ENCODE measurements at regions not wholly inside any gene's neighbourhood (a gene's known extent, or its start where the extent isn't known, plus 50 kb on each side); places are given as distances from the start of the nearest gene placed in this dataset.

DNA sequence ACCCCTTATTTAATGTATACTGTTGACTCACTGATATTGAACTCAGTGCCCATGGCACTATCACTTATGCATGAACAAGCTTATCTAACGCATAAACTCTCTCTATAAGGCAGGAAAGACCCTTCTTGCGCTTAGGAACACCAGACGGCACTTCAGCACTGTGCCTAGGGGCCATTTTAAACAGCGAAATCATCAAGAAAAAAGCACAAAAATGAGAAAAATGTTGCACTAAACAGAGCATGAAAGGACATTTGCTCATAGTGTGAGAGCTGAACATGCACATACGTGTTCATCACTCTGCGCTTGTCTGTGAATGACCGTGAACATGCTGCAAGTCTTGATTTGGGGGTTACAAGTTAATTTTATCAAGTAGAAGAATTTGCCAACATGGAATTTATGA lies 109.6 kb downstream of the WDR11 start:
- no peak for DNase-seq

DNA sequence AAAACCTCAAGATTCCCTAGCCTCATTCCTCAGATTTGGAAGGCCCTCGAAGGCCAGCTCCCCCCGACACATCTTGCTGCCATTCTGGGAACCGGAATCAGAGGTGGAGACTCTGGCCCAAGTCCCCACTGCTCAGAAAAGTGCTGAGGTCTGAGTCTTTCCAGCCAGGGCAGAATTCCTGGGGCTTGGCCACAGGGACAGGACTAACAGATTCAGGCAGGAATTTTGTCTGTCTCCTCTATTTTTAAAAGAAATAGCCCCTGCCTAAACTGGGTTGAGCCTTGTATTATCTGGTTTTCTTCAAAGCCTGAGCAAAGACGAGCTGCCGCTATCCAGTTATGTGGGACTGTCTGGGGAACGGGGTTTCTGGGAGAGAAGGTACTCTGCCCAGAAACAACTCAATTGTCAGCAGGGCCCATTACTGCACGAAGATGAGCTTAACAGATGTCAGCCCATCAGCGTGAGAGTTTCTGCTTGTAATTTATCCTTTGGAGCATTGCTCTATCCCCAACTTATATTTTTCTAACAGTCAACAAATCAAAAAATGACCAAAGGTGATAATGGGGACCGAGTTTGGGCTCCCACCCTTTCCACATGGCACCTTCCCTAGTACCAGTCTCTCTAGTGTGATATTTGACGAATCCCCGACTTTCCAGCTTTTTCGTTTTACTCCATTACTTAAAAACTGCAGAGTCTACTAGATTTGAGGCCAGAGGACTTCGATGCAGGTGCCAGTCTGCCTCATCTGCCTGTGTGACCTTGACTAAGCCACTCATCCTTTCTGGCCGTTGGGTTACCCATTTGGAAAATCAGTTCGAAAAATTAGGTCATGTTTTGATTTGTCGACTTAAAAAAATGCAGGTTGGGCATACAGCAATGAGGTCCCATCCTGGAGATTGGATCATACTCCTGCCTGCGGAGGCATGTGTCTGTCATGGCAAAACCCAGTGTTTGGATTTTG lies 110.9 kb downstream of the WDR11 start:
- no peak for DNase-seq

DNA sequence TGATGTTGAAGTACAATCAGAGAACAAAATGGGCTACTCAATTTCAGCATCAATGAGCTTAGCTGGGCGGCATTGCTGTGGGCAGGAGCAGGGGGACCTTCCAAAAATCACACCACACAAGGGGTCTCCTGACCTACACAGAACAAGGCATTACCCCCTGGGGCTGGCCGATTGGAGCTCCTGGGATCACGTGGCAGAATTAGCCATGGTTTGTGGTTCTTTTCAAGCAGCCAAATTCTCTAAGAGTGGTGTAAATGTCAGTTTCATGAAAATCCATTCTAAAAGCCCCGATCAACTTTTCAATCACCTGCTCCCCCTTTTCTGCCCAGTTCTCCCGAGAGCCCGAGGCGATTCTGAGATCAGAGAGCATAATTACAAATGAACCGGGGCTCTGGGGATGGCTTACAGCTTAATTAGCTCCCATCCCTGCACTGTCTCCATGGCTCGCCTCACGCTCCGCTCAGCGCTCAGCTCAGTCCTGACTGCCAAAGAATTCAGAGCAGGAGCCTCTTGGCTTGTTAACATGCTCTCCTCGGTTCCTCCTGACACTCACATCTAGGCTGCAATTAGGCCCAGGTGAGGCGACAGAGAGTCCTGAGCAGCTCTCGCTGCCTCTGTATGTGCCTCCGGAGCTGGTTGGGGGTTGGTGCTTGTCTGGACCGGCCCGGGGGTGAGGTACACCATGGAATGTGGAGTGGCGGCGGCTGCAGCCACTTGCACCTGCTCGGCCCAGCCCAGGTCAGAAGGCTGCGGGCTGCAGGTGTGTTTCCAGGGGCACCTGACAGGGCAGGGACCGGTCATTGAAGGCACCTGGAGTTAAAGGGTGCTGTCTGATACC lies 111.8 kb downstream of the WDR11 start:
- DNase-seq, result no peak

DNA sequence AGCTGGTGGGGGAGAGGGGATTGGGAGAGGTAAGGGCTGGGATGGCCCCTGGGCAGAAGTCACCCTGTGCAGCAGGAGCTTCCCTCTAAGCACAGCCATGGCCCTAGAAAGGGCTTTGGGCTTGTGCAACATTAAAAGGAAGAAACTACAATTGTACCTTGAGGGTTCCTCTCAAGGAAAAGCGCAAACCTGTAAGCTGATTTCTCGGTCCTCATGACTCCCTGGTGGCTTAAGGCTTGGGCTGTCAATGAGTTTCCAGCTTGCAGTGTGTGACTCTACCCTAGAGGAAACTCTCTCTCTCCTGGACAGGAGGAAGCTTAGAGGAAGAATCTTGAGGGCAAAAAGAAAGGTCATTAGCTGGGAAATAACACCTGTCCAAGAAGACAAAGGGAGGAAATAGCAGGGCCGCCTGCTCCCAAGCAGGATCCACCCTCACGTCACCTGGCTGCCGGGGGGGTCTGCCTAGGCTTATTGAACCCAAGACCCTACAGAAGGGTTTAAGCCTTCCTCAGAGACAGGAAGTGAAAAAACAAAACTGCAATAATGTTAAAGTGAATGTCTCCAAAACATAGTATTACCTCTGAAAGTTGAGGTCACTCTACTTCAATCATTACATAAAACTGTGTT lies 112.5 kb downstream of the WDR11 start:
- no peak for DNase-seq

DNA sequence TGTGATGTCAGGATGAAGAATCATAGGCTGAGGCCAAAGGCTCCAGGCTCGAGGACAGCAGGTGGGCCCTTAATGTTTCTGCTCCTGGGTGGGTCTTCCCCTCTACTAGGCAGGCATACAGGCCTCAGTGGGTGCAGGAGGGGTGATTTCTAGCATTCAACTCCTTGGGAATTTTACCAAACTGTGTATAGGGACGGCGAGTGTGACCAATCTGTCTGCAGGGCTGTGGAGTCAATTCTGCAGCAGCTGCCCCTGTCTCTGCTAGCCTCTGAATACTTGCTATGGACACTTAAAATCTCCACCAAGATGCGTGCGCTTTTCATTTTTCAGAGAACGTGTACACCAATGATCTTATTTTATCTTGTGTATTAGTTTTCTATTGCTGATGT lies 115.5 kb downstream of the WDR11 start:
- no peak for DNase-seq

DNA sequence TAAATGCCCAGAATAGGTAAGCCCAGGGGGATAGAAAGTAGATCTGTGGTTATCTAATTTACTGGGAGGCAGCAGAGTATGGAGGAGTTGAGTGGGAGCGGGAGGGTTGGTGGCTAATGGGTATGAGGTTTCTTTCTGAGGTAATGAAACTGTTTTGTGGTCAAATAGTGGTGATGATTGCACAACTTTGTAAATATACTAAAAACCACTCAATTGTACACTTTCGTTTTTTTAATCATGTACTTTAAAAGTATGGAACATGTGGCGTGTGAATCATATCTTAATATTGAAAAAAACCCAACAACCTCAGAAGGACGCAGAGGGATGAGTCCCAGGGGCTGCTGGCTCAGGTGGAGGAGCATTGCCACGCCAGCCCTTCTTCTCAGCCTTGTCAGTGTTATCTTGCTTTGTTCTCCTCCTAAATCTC lies 118.1 kb downstream of the WDR11 start:
- DNase-seq, result peak in 2 of 4 experiments; percentile 6 to 14

DNA sequence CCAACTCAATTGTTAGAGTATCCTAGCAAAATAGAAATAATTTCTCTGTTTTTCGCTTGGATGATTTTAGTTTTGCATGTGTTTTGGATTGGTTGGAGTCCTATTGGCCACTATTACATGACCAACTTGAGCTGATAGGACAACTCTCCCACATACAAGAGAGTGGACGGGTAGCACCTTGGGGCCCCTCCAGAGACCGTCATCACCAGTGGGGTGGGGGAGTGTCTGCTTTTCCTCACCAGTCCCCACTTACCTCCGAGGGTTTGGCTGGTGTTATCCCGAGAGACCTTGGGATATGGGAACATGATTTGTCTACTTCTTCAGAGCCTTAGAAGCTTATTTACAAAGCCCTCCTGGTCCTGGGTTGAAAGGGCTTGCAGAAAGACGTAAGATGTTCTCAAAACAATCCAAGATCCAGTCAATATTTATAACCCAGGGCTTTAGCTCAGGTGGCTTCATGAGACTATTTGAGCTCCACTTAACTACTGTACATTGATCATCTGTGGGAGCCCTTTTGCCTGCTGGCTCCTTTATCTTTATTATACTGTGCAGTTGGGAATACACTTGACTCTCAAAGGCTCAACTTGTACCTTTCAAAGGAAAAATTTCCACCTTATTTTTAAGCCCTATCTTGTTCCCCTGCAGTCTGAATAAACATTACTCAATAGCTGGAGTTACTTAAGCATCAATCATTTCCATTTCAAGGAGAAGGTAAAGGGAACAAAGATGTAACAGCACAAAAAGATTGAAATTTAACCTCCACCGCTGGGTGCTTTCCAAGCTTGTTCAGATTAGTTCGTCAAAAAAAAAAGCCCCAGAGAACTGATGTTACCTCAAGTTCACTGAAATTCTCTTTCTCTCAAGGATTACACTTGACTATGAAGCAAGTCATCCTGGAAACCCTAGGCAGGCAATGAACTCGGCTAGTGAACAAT lies 119.7 kb downstream of the WDR11 start:
- DNase-seq, result no peak

DNA sequence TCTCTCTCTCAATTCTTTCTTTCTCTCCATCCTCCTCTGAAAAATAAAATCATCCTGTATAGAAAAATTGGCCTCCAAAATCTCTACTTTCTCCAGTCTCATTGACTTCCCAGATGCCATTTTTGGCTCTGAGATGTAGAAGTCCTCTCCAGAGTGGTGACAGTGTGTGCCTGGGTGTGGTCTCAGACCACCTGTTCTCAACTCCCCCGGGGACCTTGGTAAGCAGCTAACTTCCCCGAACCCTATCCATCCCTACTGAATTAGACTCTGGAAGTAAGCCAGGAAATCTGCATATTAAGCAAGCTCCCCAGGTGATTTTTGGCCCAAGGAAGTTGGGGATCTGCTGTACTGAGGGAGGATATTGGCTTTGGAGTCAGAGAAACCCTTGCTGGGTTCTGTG lies 120.5 kb downstream of the WDR11 start:
- no peak for DNase-seq

DNA sequence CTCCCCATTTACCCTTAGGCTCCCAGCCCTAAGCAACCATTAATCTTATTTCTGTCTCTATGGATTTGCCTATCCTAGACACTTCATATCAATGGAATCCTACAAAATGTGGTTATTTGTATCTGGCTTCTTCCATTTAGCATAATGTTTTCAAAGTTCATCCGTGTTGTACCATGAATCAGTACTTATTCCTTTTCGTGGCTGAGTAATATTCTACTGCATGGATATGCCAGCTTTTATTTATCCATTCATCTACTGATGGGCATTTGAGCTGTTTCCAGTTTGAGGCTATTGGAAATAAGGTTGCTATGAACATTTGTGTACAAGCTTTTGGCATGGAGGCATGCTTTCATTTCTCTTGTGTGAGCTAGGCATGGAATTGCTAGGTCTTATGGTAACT lies 121.1 kb downstream of the WDR11 start:
- no peak for DNase-seq

DNA sequence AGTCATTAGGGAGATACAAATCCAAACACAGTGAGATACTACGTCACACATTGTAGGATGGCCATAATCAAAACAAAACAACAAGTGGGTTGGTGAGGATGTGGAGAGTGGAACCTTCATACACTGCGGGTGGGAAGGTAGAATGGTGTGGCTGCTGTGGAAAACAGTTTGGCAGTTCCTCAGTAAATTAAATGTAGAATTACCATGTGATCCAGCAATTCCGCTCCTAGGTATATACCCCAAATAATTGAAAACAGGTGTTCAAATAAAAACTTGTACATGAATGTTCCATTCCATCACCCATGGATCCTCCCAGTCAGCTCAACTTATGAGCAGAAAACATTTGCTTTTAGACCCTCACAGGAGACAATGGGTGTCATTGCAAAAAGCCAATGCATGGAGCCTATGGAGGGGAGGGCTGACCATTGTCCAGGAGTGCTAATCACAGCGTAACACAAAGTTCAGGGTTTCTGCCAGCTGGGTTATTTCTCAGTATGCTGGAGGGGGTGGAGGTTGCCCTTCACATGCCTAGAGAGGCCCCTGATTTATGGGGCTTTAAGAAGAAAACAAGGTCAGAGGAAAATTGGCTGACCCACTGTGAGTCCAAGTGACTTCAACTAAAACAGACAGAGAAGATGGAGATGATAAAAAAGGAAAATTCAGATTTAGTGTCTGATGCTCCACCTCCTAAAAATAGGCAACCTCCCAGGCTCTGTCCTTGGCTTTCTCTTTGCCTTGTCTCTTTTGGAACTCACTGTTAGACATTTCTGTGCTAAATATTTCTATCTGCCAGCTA lies 124.1 kb downstream of the WDR11 start:
- DNase-seq, result no peak

DNA sequence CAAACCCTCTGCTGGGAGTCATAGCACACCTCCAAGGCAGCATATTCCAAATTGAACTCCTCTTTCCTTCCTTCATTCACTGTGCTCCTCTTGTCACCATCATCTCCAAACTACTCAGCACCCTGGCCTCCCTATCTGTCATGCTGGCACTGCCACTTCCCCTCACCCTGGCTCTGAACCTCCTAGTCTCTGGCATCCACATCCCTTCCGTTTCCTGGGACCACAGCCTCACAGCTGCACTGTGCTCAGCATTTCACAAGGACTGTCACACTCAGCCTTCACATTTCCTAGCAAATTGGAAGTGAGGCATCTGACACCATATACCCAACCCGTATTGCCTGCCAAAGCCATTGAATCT lies 124.7 kb downstream of the WDR11 start:
- no peak for DNase-seq

DNA sequence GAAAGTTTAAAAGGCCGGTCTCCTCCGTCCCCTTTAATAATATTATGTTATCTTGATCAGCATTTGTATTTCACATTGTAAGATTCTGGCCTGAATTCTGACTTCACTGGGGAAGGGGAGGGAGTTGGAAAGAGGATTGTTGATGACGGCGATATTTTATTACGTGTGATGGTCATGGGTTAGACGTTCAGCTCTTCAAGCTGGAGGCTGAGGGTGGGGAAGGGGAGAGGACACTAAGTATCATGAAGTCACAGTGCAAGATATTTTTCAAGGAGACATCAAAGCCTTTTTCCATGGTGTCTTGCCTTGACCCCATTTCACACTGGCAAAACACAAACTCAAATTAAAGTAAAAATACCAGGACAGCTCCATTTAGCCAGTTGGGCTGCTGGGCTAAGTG lies 126.7 kb downstream of the WDR11 start:
- DNase-seq, result no peak

DNA sequence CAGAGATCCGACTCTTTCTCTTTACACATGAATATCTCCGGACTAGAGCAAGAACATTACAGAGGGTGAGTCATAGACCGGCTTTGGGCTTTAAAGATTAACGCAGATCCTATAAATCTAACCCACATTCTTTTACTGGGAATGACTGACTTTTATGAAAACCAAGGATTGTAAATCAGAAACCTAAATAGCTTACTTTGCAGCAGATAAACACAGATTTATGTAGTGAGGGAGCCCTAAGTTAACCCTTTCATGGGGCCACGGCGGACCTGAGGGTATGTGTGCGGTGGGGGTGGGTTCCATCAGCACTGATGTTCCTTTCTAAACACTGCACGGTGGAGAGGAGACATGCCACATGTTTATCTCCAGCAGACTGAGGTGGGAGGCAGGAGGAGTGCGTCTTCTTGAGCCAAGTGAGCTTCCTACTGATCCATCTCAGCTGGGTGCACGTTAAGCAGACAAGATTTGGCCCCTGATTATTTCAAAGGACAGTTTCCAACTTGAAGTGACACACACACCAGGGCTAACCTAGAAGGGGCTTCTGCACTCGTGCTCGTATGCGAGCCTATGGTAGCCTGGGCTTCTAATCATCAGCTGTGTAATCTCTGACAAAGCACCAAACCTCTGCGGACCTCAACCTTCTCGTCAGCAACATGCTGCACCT lies 127.6 kb downstream of the WDR11 start:
- DNase-seq, result no peak

DNA sequence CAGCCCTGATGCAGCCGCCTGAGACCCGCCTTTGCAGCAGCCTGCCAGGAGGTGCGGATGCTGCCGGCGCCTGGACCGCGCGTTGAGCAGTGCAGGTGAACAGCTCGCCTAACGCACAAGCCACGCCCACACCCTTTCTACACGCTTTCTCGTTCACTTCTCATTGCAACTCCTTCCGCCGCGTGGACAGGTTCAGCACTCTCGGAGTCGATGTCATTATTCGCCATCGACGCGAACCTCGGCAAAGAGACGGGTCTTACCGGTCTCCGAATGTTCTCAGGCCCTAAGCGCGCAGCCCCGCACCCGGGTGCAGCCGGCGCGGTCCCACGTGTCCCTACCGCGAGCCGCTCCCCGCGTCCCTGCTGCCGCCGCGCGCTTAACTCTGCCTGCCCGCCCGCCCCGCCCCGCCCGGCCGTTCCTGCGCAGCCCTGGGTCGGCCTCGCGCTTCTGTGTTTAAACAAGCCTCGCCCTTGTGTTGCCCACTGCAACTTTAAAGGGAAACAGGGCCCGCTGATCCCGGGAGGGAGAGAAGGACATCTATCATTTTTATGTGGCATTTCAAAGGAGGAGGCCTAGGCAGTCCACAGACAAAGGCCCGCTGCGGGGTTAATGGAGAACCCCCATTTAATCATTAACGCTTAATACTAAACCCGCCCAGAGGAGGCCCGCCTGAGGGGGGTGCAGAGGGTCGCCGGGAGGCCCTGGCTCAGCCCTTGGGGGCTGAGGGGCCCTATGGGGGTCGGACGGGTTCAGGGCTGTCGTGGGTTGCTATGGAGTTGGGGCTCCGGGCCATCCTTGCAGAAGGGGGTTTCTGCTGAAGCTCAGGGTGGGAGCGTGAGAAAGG lies 128.5 kb downstream of the WDR11 start:
- peak in 1 of 4 experiments; percentile 3 for DNase-seq

DNA sequence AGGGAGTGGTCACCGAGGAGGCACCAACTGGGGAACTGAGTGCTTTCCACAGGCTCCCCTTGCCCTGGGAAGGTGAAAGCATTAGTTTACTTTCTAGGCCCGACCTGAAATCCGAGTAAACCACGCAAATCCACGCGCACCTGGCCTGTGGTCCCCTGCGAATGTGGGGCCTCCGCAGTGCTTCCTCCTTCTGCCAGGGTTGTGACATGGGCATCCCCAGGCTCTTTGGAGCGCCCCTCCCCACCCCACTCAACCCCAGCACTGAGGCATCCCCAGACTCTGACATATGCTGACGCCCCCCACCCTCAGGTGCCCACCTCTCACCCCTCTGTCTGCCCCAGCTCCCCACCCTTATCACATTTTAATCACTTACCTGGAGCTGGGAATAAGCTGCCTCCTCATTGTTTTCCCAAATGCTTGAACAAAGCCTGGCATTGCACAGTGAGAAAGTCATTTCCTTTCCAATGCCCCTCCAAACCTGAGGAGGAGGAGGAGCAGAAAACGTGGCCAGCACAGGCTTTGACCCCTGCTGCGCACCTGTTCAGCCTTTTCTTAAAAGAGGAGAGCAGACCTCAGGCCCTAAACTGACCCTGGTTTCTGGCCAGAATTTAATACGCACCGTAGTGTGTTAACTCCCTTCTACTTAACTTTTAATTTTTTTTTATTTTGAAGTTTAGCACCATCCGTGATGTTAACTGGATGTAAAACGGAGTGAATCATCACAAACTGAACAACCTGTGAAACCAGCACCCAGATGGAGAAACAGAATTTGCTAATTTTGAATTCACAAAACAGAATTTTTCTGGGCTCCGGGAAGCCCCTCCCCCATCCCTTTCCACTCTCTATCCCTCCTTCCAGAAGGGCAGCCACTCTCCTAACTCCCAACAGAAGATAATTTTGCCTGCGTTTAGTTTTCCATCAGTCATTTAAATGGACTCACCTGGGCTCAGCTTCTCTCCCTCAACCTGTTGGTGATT lies 129.4 kb downstream of the WDR11 start:
- DNase-seq, result no peak

DNA sequence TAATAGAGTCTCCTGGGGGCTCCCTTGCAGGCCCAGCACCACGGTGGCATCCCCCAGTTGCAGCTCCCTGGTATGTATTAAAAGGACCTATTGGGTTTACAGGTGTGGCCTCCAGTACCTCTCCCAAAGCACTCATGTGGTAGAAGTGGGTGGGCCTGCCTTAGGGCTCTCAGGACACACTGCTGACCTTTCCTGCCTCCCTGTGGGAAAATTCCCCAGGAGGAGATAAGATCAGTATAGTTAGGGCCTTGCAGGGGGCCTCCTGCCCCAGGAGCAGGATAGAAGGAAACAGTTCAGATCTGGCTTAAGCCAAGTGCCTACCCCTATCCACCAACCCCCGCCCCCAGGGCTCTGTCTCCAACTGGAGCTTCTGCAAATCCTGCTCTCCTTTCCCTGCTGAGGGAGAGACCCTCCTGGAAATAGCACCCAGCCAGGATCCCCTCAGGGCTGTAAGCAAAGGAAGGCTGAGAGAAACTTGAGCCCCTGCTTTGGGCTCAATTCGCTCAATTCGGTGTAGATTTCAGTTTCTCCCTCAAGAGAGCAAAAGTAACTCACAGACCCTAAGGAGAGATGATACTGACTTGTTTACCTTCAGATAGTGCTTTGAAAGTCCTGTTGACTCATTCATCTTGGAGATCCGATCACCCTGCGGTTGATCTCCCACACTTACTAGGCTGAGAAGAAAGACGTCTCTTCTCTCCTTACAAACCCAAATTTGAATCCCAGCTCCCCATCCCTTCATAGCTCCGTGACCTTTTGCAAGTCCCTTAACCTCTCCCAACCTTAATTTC lies 130.6 kb downstream of the WDR11 start:
- no peak for DNase-seq

DNA sequence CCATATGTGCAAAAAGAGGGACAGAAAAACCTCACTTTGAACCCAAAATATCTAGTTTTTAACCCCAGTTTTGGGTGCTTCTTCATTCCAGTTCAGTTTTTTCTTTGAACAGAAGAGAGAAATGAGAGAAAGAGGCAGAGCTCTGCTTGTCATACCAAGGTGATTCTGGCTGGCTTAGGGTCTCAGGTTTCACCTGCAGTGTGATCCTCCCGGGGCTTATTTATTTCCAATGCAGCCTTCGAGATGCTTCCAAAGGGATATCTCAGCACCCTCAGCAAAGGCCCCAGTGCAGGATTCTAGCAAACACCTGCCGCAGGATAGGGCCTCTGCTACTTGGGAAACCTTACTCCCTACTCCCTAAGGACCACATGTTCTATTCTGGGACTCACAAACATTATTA lies 131.3 kb downstream of the WDR11 start:
- DNase-seq, result no peak

DNA sequence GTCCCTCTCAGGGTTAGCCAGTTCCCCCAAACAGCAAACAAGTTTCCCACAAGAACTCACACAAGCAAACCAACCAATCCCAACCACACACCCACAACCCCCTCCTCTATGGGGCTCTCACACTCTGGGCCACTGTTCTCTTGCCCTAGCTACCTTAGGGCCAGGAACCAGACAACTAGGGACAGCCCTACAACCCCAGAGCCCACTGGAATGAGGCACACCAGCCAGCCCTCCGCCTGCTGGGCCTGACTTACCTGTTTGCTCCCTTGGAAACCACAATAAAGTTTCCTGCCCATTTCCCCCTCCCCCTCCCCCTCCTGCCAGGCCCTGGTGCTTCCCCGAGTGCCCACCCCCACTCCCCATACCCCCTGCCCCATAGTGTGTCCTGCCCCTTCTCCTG lies 132.6 kb downstream of the WDR11 start:
- DNase-seq, result no peak

Data from suppressor macrophage (primary cell).